Endothelial cell of umbilical vein (primary cell): ENCODE measurements at regions not wholly inside any gene's neighbourhood (a gene's known extent, or its start where the extent isn't known, plus 50 kb on each side); places are given as distances from the start of the nearest gene placed in this dataset.
"Not testable (repeated sequence)": the region's sequence is repeated elsewhere in the genome, so short reads cannot be mapped to it uniquely, and the experiment has no call there.

Experiments
- BruUV-seq: library from RNA; stranded (reverse); fragments of 400-500 nt; replicated peaks from 2 replicates; lab custom pipeline; 2021; lab: Mats Ljungman, UMichigan
- CTCF ChIA-PET: fragments of 300-600, 350-600 bp; sonication (Branson Sonifier 250); formaldehyde crosslinking; loops from one replicate; lab custom pipeline; 2021; ENCODE audit warnings: antibody characterized with exemption, inconsistent platforms; lab: Charles Lee
- POLR2A ChIA-PET: fragments of 300-600, 350-600 bp; sonication (Branson Sonifier 250); formaldehyde crosslinking; loops from one replicate; lab custom pipeline; 2021; ENCODE audit warnings: antibody characterized with exemption, inconsistent platforms; lab: Charles Lee
- DNase-seq: peaks from one replicate; pipeline ENCODE4 v3.0.0-alpha.2; 2011; ENCODE audit warnings: low read depth, low spot score
- FAIRE-seq: peaks from 2 replicates; lab custom pipeline; 2011; peaks lifted over from hg19 to GRCh38; lab: Jason Lieb, UNC
- H2AFZ ChIP-seq: 2 replicates; pipeline ENCODE4 v1.6.0; 2012; ENCODE audit warnings: low read depth, low read length, control low read depth, inconsistent platforms
- H3K27ac ChIP-seq: 2 replicates; pipeline ENCODE4 v1.5.1; 2011; ENCODE audit warnings: low read depth, mild to moderate bottlenecking, control low read depth, low read length, moderate library complexity; ENCODE audit not compliant: insufficient read depth
- H3K27me3 ChIP-seq, 2 experiments: 2 replicates each; pipeline versions ENCODE4 v1.6.0 to v1.6.1; 2011; ENCODE audit warnings: low read length in 2 of 2, mixed read lengths in 1 of 2; ENCODE audit not compliant: control insufficient read depth in 2 of 2, insufficient read depth in 2 of 2
- H3K36me3 ChIP-seq, 2 experiments: 2 replicates in 1 of 2; 3 replicates in 1 of 2; pipeline ENCODE4 v1.5.1; 2011; ENCODE audit warnings: low read length in 2 of 2, mild to moderate bottlenecking in 1 of 2, moderate library complexity in 1 of 2; ENCODE audit not compliant: control insufficient read depth in 2 of 2, insufficient read depth in 2 of 2; ENCODE audit errors: extremely low read depth in 1 of 2
- H3K4me1 ChIP-seq: 3 replicates; pipeline ENCODE4 v1.5.1; 2011; ENCODE audit warnings: mild to moderate bottlenecking, low read length; ENCODE audit not compliant: control insufficient read depth, insufficient read depth; ENCODE audit errors: extremely low read depth
- H3K4me2 ChIP-seq: 2 replicates; pipeline ENCODE4 v1.6.1; 2011; ENCODE audit warnings: low read length, control low read depth, mixed read lengths; ENCODE audit not compliant: insufficient read depth
- H3K4me3 ChIP-seq, 3 experiments: fragments of 200-600 bp in 1 of 3; sonication (generic), shearing (Covaris generic) in 1 of 3; replicated peaks in 1 of 3; 2 replicates each; pipeline ENCODE4 v1.5.1; 2011 to 2016; ENCODE audit warnings: control low read depth in 3 of 3, low read length in 3 of 3, mild to moderate bottlenecking in 2 of 3, inconsistent platforms in 1 of 3, low read depth in 1 of 3, moderate library complexity in 1 of 3; ENCODE audit not compliant: insufficient read depth in 1 of 3
- H3K79me2 ChIP-seq: 2 replicates; pipeline ENCODE4 v1.6.0; 2012; ENCODE audit warnings: low read length, inconsistent platforms; ENCODE audit not compliant: control insufficient read depth, insufficient read depth
- H3K9ac ChIP-seq: replicated peaks from 2 replicates; pipeline ENCODE3; 2011; ENCODE audit warnings: low read length, control low read depth; ENCODE audit not compliant: insufficient read depth; ENCODE audit errors: extremely low read depth
- H3K9me1 ChIP-seq: replicated peaks from 3 replicates; pipeline ENCODE4 v1.6.0; 2011; ENCODE audit warnings: mild to moderate bottlenecking, low read length; ENCODE audit not compliant: control insufficient read depth, insufficient read depth; ENCODE audit errors: extremely low read depth
- H3K9me3 ChIP-seq: replicated peaks from 2 replicates; pipeline ENCODE4 v1.5.1; 2012; ENCODE audit warnings: low read length, inconsistent platforms; ENCODE audit not compliant: control insufficient read depth, insufficient read depth
- H4K20me1 ChIP-seq: replicated peaks from 2 replicates; pipeline ENCODE3; 2011; ENCODE audit warnings: mild to moderate bottlenecking, low read length; ENCODE audit not compliant: control insufficient read depth, insufficient read depth; ENCODE audit errors: extremely low read depth
- EZH2 ChIP-seq: IDR thresholded peaks from 2 replicates; pipeline ENCODE4 v1.6.1; 2012; ENCODE audit warnings: borderline replicate concordance, low read depth, mild to moderate bottlenecking, moderate library complexity, low read length, inconsistent platforms; ENCODE audit not compliant: severe bottlenecking
- FOS ChIP-seq: IDR thresholded peaks from 2 replicates; pipeline ENCODE4 v1.6.1; 2011; ENCODE audit warnings: mild to moderate bottlenecking, low read length, moderate library complexity, borderline replicate concordance; ENCODE audit not compliant: insufficient read depth
- GATA2 ChIP-seq: IDR thresholded peaks from 2 replicates; pipeline ENCODE4 v1.7.0; 2011; ENCODE audit warnings: low read depth, mild to moderate bottlenecking, moderate library complexity, mixed read lengths, low read length; ENCODE audit not compliant: insufficient read length, insufficient read depth
- JUN ChIP-seq: IDR thresholded peaks from 2 replicates; pipeline ENCODE4 v1.6.1; 2011; ENCODE audit warnings: borderline replicate concordance, low read depth; ENCODE audit not compliant: insufficient read length, insufficient read depth
- MYC ChIP-seq: IDR thresholded peaks from one replicate; pipeline ENCODE4 v1.6.1; 2011; ENCODE audit warnings: mild to moderate bottlenecking, low read depth, low read length
- POLR2A ChIP-seq: IDR thresholded peaks from 2 replicates; pipeline ENCODE4 v1.6.1; 2012; ENCODE audit warnings: low read depth, mild to moderate bottlenecking, control low read depth, low read length
- POLR2AphosphoS5 ChIP-seq: IDR thresholded peaks from 2 replicates; pipeline ENCODE4 v1.6.1; 2012; ENCODE audit warnings: low read depth, mild to moderate bottlenecking, control low read depth, low read length, moderate library complexity; ENCODE audit not compliant: insufficient read depth
- dilution Hi-C: fragments of 300-500 bp; cut with MboI; formaldehyde crosslinking; loops from one replicate; pipeline ENCODE4 v1.15.0; 2019; ENCODE audit warnings: low sequenced_read_pairs; ENCODE audit not compliant: extremely low pct_ligation_motif_present
- intact Hi-C: fragments of 100-400 bp; cut with micrococcal nuclease; formaldehyde crosslinking; loops from one replicate; pipeline ENCODE4 v1.10.0; 2022
- TF ChIP-seq, protein P1 (sequence below): IDR thresholded peaks from 2 replicates; pipeline ENCODE4 v1.6.1; 2011; ENCODE audit not compliant: insufficient read depth, insufficient read length
- TF ChIP-seq, protein P2 (sequence below), 2 donors: IDR thresholded peaks; 1 replicate in 1 of 2; 2 replicates in 1 of 2; pipeline ENCODE4 v1.5.1; 2011; ENCODE audit warnings: low read length in 2 of 2, mild to moderate bottlenecking in 2 of 2, moderate library complexity in 2 of 2, control low read depth in 1 of 2, inconsistent platforms in 1 of 2, low read depth in 1 of 2; ENCODE audit not compliant: insufficient read depth in 1 of 2; ENCODE audit errors: extremely low read depth in 1 of 2

DNA sequence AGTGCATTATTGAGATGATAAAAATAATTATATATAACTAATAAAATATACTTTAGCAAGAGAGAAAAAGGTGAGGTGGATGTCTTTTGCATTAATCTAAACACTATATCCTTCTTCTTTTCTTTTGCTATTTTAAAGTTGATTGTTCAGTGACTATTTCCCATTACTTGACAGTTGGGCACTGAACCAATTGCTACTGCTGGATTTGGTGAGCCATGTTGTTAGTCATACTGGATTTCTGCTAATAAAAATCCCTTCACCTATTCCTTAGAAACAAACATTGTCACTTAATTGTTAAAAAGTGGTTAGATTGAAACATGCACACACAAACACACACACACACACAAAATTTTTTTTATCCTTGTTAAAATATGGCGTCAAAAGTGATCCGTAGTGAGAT, 251.6 kb upstream of the ALG10 start:
- dilution Hi-C loops: no loop called here
- TF ChIP-seq, protein P1, sequence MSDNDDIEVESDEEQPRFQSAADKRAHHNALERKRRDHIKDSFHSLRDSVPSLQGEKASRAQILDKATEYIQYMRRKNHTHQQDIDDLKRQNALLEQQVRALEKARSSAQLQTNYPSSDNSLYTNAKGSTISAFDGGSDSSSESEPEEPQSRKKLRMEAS: no peak
- no peak for TF ChIP-seq FOS
- Histone ChIP-seq H3K79me2 (no peaks in the 10 kb centered on the region), H3K36me3 (no peaks in the 10 kb centered on the region), H3K9me1 (no peaks in the 10 kb centered on the region), H3K9ac (no peak overlapping the region), H3K27ac (no peak overlapping the region), H2AFZ (no peak overlapping the region), H3K4me3 (no peak overlapping the region), H3K4me2 (no peak overlapping the region), H4K20me1 (no peaks in the 10 kb centered on the region), H3K9me3 (peaks cover 4% of the 10 kb centered on the region), H3K4me1 (no peaks in the 10 kb centered on the region), H3K27me3 (no peaks in the 10 kb centered on the region)
- FAIRE-seq (no peak), DNase-seq (no peak)
- intact Hi-C loops: no loop called here
- BruUV-seq: no TSS peak
- ChIA-PET CTCF (no interaction called here), POLR2A (no interaction called here)

DNA sequence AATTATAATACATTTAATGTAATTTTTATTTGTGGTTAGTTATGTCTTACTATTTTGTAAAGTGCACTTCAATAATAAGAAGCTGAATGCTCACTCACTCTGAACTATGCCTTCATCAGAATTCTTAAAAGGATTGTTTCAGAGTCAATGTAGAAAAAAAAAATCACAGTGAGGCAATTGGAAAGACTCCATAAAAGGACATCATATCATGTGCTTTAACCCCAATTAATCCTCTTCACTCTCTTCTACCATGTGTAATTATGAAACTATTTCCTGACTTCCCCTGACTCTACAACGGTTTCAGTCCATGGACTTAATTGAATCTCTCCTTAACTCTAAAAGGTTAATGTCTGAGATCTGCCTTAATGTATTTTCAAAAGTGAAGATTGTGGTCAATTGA, 250.4 kb upstream of the ALG10 start:
- H4K20me1 ChIP-seq: no peaks in the 10 kb centered on the region
- H3K79me2 ChIP-seq: no peaks in the 10 kb centered on the region
- peaks cover 4% of the 10 kb centered on the region for H3K9me3 ChIP-seq
- H3K36me3 ChIP-seq: no peaks in the 10 kb centered on the region
- H3K4me3 ChIP-seq: no peak overlapping the region
- no peak overlapping the region for H3K27ac ChIP-seq
- no peak for FAIRE-seq
- no TSS peak for BruUV-seq
- POLR2A ChIA-PET: no interaction called here
- no peak for TF ChIP-seq JUN
- TF ChIP-seq, protein P2, sequence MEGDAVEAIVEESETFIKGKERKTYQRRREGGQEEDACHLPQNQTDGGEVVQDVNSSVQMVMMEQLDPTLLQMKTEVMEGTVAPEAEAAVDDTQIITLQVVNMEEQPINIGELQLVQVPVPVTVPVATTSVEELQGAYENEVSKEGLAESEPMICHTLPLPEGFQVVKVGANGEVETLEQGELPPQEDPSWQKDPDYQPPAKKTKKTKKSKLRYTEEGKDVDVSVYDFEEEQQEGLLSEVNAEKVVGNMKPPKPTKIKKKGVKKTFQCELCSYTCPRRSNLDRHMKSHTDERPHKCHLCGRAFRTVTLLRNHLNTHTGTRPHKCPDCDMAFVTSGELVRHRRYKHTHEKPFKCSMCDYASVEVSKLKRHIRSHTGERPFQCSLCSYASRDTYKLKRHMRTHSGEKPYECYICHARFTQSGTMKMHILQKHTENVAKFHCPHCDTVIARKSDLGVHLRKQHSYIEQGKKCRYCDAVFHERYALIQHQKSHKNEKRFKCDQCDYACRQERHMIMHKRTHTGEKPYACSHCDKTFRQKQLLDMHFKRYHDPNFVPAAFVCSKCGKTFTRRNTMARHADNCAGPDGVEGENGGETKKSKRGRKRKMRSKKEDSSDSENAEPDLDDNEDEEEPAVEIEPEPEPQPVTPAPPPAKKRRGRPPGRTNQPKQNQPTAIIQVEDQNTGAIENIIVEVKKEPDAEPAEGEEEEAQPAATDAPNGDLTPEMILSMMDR (IDR thresholded peaks at IDR 0.05; ENCODE audit: extremely low read depth in 1 of 2, insufficient read depth in 1 of 2, low read depth in 1 of 2, low read length in 2 of 2): no peak
- TF ChIP-seq MYC: no peak
- TF ChIP-seq, protein P1: no peak
- no peak for TF ChIP-seq GATA2
- TF ChIP-seq FOS: no peak
- no peak for TF ChIP-seq POLR2AphosphoS5
- no peak for TF ChIP-seq EZH2
- no peak for TF ChIP-seq POLR2A
- CTCF ChIA-PET: no interaction called here
- no peak overlapping the region for H3K9ac ChIP-seq
- H3K4me1 ChIP-seq: no peaks in the 10 kb centered on the region
- no peaks in the 10 kb centered on the region for H3K27me3 ChIP-seq
- dilution Hi-C loops: no loop called here
- no peak overlapping the region for H3K4me2 ChIP-seq
- no peaks in the 10 kb centered on the region for H3K9me1 ChIP-seq
- H2AFZ ChIP-seq: no peak overlapping the region
- no peak for DNase-seq
- intact Hi-C loops: no loop called here

GRCh38 chr12:33773091-33773490, 249.2 kb upstream of the ALG10 start:
- dilution Hi-C loops, BruUV-seq, H3K27me3 ChIP-seq, H4K20me1 ChIP-seq, H3K79me2 ChIP-seq, FAIRE-seq, H2AFZ ChIP-seq, H3K9me3 ChIP-seq, H3K27ac ChIP-seq, CTCF ChIA-PET, H3K36me3 ChIP-seq, H3K4me3 ChIP-seq, DNase-seq, H3K9ac ChIP-seq, H3K4me1 ChIP-seq, POLR2A ChIA-PET, H3K4me2 ChIP-seq, intact Hi-C loops, H3K9me1 ChIP-seq: not testable (repeated sequence)
